GM12878 (cell line): ENCODE measurements at regions not wholly inside any gene's neighbourhood (a gene's known extent, or its start where the extent isn't known, plus 50 kb on each side); places are given as distances from the start of the nearest gene placed in this dataset.

Experiments
- ATAC-seq: fragments of 200-7000 bp; cut with Tn5 transposase; 3 replicates; pipeline ENCODE4 v1.9.1; 2020; ENCODE audit warnings: mild to moderate bottlenecking, moderate library complexity
- BruUV-seq: library from RNA; stranded (reverse); fragments of 400-500 nt; replicated peaks from 2 replicates; lab custom pipeline; 2021; lab: Mats Ljungman, UMichigan
- CTCF ChIA-PET: fragments of 300-600 bp; sonication (Branson Sonifier 250); formaldehyde crosslinking; extraction: SDS; loops from one replicate; lab custom pipeline; 2021; ENCODE audit warnings: inconsistent platforms; lab: Yijun Ruan, JAX
- POLR2A ChIA-PET: fragments of 350-600 bp; formaldehyde crosslinking; extraction: SDS; loops from one replicate; lab custom pipeline; 2021; ENCODE audit warnings: inconsistent platforms; lab: Charles Lee
- RAD21 ChIA-PET: fragments of 300-600 bp; sonication (Branson Sonifier 250); formaldehyde crosslinking; loops from one replicate; lab custom pipeline; 2023; ENCODE audit warnings: antibody characterized with exemption; ENCODE audit not compliant: unreplicated experiment; lab: Charles Lee
- SMC1A ChIA-PET: fragments of 300-600 bp; sonication (Branson Sonifier 250); formaldehyde crosslinking; loops from one replicate; lab custom pipeline; 2023; ENCODE audit not compliant: unreplicated experiment, uncharacterized antibody; lab: Charles Lee
- DNase-seq: peaks from one replicate; pipeline ENCODE4 v3.0.0-alpha.2; 2011; ENCODE audit warnings: low read depth, low spot score
- FAIRE-seq: peaks from 3 replicates; lab custom pipeline; 2011; peaks lifted over from hg19 to GRCh38; lab: Jason Lieb, UNC
- H2AFZ ChIP-seq: 2 replicates; pipeline ENCODE4 v1.6.0; 2011; ENCODE audit warnings: low read depth, low read length, control low read depth; ENCODE audit not compliant: control insufficient read depth
- H3K27ac ChIP-seq: 2 replicates; pipeline ENCODE4 v1.5.1; 2011; ENCODE audit warnings: control low read depth; ENCODE audit not compliant: control insufficient read depth, insufficient read depth
- H3K27me3 ChIP-seq, 2 experiments: replicated peaks in 1 of 2; 2 replicates each; pipeline versions ENCODE4 v1.6.0 to v1.6.1; 2011; ENCODE audit warnings: low read length in 1 of 2; ENCODE audit not compliant: control insufficient read depth in 2 of 2, insufficient read depth in 2 of 2
- H3K36me3 ChIP-seq, 2 experiments: 2 replicates each; pipeline ENCODE4 v1.5.1; 2011; ENCODE audit warnings: low read length in 1 of 2; ENCODE audit not compliant: control insufficient read depth in 2 of 2, insufficient read depth in 2 of 2
- H3K4me1 ChIP-seq: 2 replicates; pipeline ENCODE4 v1.6.1; 2011; ENCODE audit warnings: mild to moderate bottlenecking, low read length, moderate library complexity, mixed read lengths; ENCODE audit not compliant: control insufficient read depth, insufficient read depth
- H3K4me2 ChIP-seq: 2 replicates; pipeline ENCODE4 v1.6.0; 2011; ENCODE audit warnings: control low read depth; ENCODE audit not compliant: control insufficient read depth, insufficient read depth
- H3K4me3 ChIP-seq: fragments of 200-600 bp; sonication (generic); 2 replicates; pipeline ENCODE4 v1.5.1; 2016
- H3K79me2 ChIP-seq: 2 replicates; pipeline ENCODE4 v1.6.0; 2011; ENCODE audit warnings: low read length; ENCODE audit not compliant: control insufficient read depth, insufficient read depth
- H3K9ac ChIP-seq: 2 replicates; pipeline ENCODE4 v1.8.0; 2011; ENCODE audit warnings: low read length, control low read depth, mixed read lengths; ENCODE audit not compliant: control insufficient read depth, insufficient read depth
- H3K9me3 ChIP-seq: replicated peaks from 3 replicates; pipeline ENCODE4 v1.5.1; 2011; ENCODE audit warnings: mild to moderate bottlenecking, low read length; ENCODE audit not compliant: control insufficient read depth, insufficient read depth
- H4K20me1 ChIP-seq: 2 replicates; pipeline ENCODE4 v1.6.0; 2011; ENCODE audit not compliant: control insufficient read depth, insufficient read depth
- CBFB ChIP-seq: IDR thresholded peaks from 2 replicates; pipeline ENCODE4 v1.6.1; 2016; ENCODE audit warnings: antibody characterized with exemption, low read depth
- CBX3 ChIP-seq: fragments of 200-600 bp; sonication (generic); IDR thresholded peaks from 2 replicates; pipeline ENCODE4 v1.6.1; 2016; ENCODE audit warnings: low read depth, borderline replicate concordance
- CEBPB ChIP-seq, 2 experiments: fragments of 150-350 bp in 1 of 2; IDR thresholded peaks; 2 replicates each; pipeline ENCODE4 v1.6.1; 2012 to 2014; ENCODE audit warnings: low read depth in 2 of 2, low read length in 2 of 2, borderline replicate concordance in 1 of 2, inconsistent platforms in 1 of 2
- E2F8 ChIP-seq: fragments of 450-650 bp; IDR thresholded peaks from 2 replicates; pipeline ENCODE4 v1.6.1; 2018; ENCODE audit warnings: mild to moderate bottlenecking, low read depth, moderate library complexity; ENCODE audit not compliant: partially characterized antibody
- MLLT1 ChIP-seq: fragments of 450-650 bp; IDR thresholded peaks from 2 replicates; pipeline ENCODE4 v1.6.1; 2016; ENCODE audit warnings: mild to moderate bottlenecking
- PRDM15 ChIP-seq: fragments of 450-650 bp; formaldehyde crosslinking; IDR thresholded peaks from 2 replicates; pipeline ENCODE4 v1.4.0; 2020; ENCODE audit warnings: mild to moderate bottlenecking, moderate library complexity
- ZNF687 ChIP-seq: fragments of 450-650 bp; IDR thresholded peaks from 2 replicates; pipeline ENCODE4 v1.6.1; 2017; ENCODE audit warnings: mild to moderate bottlenecking, moderate library complexity
- WGBS: methylation state at CpG from one replicate; pipeline ENCODE4 v1.1.6; 2016; ENCODE audit warnings: low lambda C conversion rate; ENCODE audit not compliant: insufficient replicate concordance, insufficient coverage; ENCODE audit errors: missing lambda C conversion rate; 5-methylcytosine and 5-hydroxymethylcytosine counted together
- in situ Hi-C: fragments of 300-500 bp; cut with MboI; formaldehyde crosslinking; loops from 9 replicates; pipeline ENCODE4 v1.14.3; 2018; ENCODE audit warnings: mixed read lengths
- intact Hi-C: fragments of 100-400 bp; cut with micrococcal nuclease; formaldehyde crosslinking; loops from one replicate; pipeline ENCODE4 v1.14.2; 2022; ENCODE audit not compliant: unreplicated experiment

GRCh38 chr12:86697916-86698640, 441.9 kb upstream of the MGAT4C start (continued):
- TF ChIP-seq ZNF687, result no peak
- TF ChIP-seq CBFB, result no peak

GRCh38 chr12:86683568-86684304, 427.5 kb upstream of the MGAT4C start:
- FAIRE-seq (no peak), DNase-seq (no peak), ATAC-seq (no peak)
- WGBS, result 34% methylated on average over 6 of the region's 6 CpGs
- Histone ChIP-seq H3K27me3 (no peaks in the 10 kb centered on the region), H3K4me2 (no peak overlapping the region), H2AFZ (no peak overlapping the region), H3K79me2 (no peaks in the 10 kb centered on the region), H4K20me1 (no peaks in the 10 kb centered on the region), H3K4me1 (no peaks in the 10 kb centered on the region), H3K36me3 (no peaks in the 10 kb centered on the region), H3K9me3 (no peaks in the 10 kb centered on the region), H3K27ac (no peak overlapping the region), H3K9ac (no peak overlapping the region), H3K4me3 (no peak overlapping the region)
- ChIA-PET RAD21 (no interaction called here), POLR2A (no interaction called here), SMC1A (no interaction called here), CTCF (no interaction called here)
- intact Hi-C loops (no loop called here), in situ Hi-C loops (no loop called here)
- TF ChIP-seq MLLT1 (no peak), CBX3 (no peak), PRDM15 (no peak), CEBPB (IDR thresholded peaks at IDR 0.05; ENCODE audit: borderline replicate concordance in 1 of 2, low read depth in 2 of 2, low read length in 2 of 2) (no peak), E2F8 (no peak)
- no TSS peak for BruUV-seq
